CD4-positive, alpha-beta T cell treated with Interferon alpha-2 for 1 hour (primary cell): ENCODE measurements at regions not wholly inside any gene's neighbourhood (a gene's known extent, or its start where the extent isn't known, plus 50 kb on each side); places are given as distances from the start of the nearest gene placed in this dataset.
"Not testable (repeated sequence)": the region's sequence is repeated elsewhere in the genome, so short reads cannot be mapped to it uniquely, and the experiment has no call there.

Experiments used
- DNase-seq, 2 donors: peaks; one replicate each; pipeline ENCODE4 v3.0.0-alpha.2; 2020 to 2022

- DNase-seq: no peak
Measured at GRCh38 chr6:12480379-12480778, 190.2 kb downstream of the EDN1 start.

GRCh38 chr6:12481292-12481691 is 191.1 kb downstream of the EDN1 start:
- no peak for DNase-seq

- no peak for DNase-seq
Measured at GRCh38 chr6:12481850-12482249, 191.7 kb downstream of the EDN1 start.

- DNase-seq: no peak
Measured at GRCh38 chr6:12482386-12483375, 192.5 kb downstream of the EDN1 start.

- no peak for DNase-seq
Measured at GRCh38 chr6:12483712-12484111, 193.6 kb downstream of the EDN1 start.

GRCh38 chr6:12484519-12484918 is 194.4 kb downstream of the EDN1 start:
- DNase-seq: no peak

GRCh38 chr6:12485226-12485764 is 195.1 kb downstream of the EDN1 start:
- DNase-seq: no peak

GRCh38 chr6:12485837-12486236 is 195.7 kb downstream of the EDN1 start:
- no peak for DNase-seq

- no peak for DNase-seq
Measured at GRCh38 chr6:12490351-12490903, 200.3 kb downstream of the EDN1 start.

- DNase-seq: no peak
Measured at GRCh38 chr6:12490904-12491571, 200.9 kb downstream of the EDN1 start.

GRCh38 chr6:12492929-12493328 is 202.8 kb downstream of the EDN1 start:
- not testable (repeated sequence) for DNase-seq

- no peak for DNase-seq
Measured at GRCh38 chr6:12493446-12493845, 203.3 kb downstream of the EDN1 start.

GRCh38 chr6:12494161-12494560 is 204.0 kb downstream of the EDN1 start:
- no peak for DNase-seq

GRCh38 chr6:12501990-12502389 is 211.8 kb downstream of the EDN1 start:
- DNase-seq: no peak

GRCh38 chr6:12504325-12504966 is 212.1 kb upstream of the PHACTR1 start:
- DNase-seq: no peak

GRCh38 chr6:12505486-12505885 is 211.1 kb upstream of the PHACTR1 start:
- DNase-seq: no peak

GRCh38 chr6:12506159-12506558 is 210.4 kb upstream of the PHACTR1 start:
- DNase-seq: no peak

GRCh38 chr6:12507636-12508035 is 208.9 kb upstream of the PHACTR1 start:
- DNase-seq: no peak

GRCh38 chr6:12508553-12508952 is 208.0 kb upstream of the PHACTR1 start:
- DNase-seq: no peak

- DNase-seq: no peak
Measured at GRCh38 chr6:12509060-12509459, 207.5 kb upstream of the PHACTR1 start.

- DNase-seq: no peak
Measured at GRCh38 chr6:12516070-12516469, 200.5 kb upstream of the PHACTR1 start.

GRCh38 chr6:12522347-12522746 is 194.2 kb upstream of the PHACTR1 start:
- no peak for DNase-seq

GRCh38 chr6:12523726-12524125 is 192.8 kb upstream of the PHACTR1 start:
- DNase-seq: no peak
